SU-DHL-6 (cell line): ENCODE measurements at regions not wholly inside any gene's neighbourhood (a gene's known extent, or its start where the extent isn't known, plus 50 kb on each side); places are given as distances from the start of the nearest gene placed in this dataset.

Experiments
- H2AFZ ChIP-seq: fragments of 200-600 bp; sonication (generic); 2 replicates; pipeline ENCODE4 v1.6.1; 2014; ENCODE audit warnings: low read depth, mild to moderate bottlenecking, moderate library complexity, mixed read lengths, antibody characterized with exemption, low read length; ENCODE audit not compliant: severe bottlenecking
- H3F3A ChIP-seq: fragments of 200-600 bp; shearing (Covaris generic); 2 replicates; pipeline ENCODE4 v1.6.0; 2016; ENCODE audit warnings: antibody characterized with exemption, mild to moderate bottlenecking; ENCODE audit not compliant: insufficient read depth
- H3K27ac ChIP-seq: fragments of 200-600 bp; sonication (generic); 2 replicates; pipeline ENCODE4 v1.5.1; 2016; ENCODE audit warnings: low read depth, mild to moderate bottlenecking, low read length, moderate library complexity, mixed read lengths
- H3K27me3 ChIP-seq: fragments of 200-600 bp; sonication (generic), shearing (Covaris generic); 2 replicates; pipeline ENCODE4 v1.6.0; 2014; ENCODE audit warnings: mild to moderate bottlenecking, low read length
- H3K36me3 ChIP-seq: fragments of 200-600 bp; sonication (generic); 2 replicates; pipeline ENCODE4 v1.6.1; 2014; ENCODE audit warnings: mild to moderate bottlenecking, low read length, mixed read lengths
- H3K4me2 ChIP-seq: fragments of 300-600, 200-600 bp; shearing (Covaris generic), sonication (generic); 2 replicates; pipeline ENCODE4 v1.6.0; 2014; ENCODE audit warnings: low read length, low read depth, mild to moderate bottlenecking; ENCODE audit not compliant: poor library complexity, severe bottlenecking
- H3K4me3 ChIP-seq: fragments of 200-600 bp; sonication (generic); 2 replicates; pipeline ENCODE4 v1.5.1; 2014; ENCODE audit warnings: antibody characterized with exemption, low read length, mild to moderate bottlenecking, mixed read lengths; ENCODE audit not compliant: insufficient read depth, poor library complexity, severe bottlenecking
- H3K79me2 ChIP-seq: fragments of 200-600 bp; sonication (generic); 2 replicates; pipeline ENCODE4 v1.6.1; 2014; ENCODE audit warnings: mild to moderate bottlenecking, low read length, moderate library complexity; ENCODE audit not compliant: insufficient read depth
- H3K9ac ChIP-seq: fragments of 200-600 bp; sonication (generic); 2 replicates; pipeline ENCODE4 v1.7.0; 2014; ENCODE audit warnings: mild to moderate bottlenecking, low read length
- H3K9me2 ChIP-seq: fragments of 200-600 bp; sonication (generic); replicated peaks from 2 replicates; pipeline ENCODE4 v1.6.1; 2014; ENCODE audit warnings: low read length; ENCODE audit not compliant: insufficient read depth
- H3K9me3 ChIP-seq: fragments of 200-600 bp; sonication (generic); 2 replicates; pipeline ENCODE4 v1.6.1; 2014; ENCODE audit warnings: low read length, mixed read lengths; ENCODE audit not compliant: insufficient read depth
- H4K20me1 ChIP-seq: fragments of 200-600 bp; sonication (generic); 2 replicates; pipeline ENCODE4 v1.6.1; 2014; ENCODE audit warnings: low read depth, mild to moderate bottlenecking, antibody characterized with exemption, low read length, moderate library complexity, mixed read lengths
- CTCF ChIP-seq: fragments of 200-600 bp; sonication (generic); IDR thresholded peaks from one replicate; pipeline ENCODE4 v1.5.1; 2017; ENCODE audit warnings: antibody characterized with exemption, mild to moderate bottlenecking, low read length, moderate library complexity; ENCODE audit not compliant: insufficient read depth, poor library complexity, severe bottlenecking
- EZH2phosphoT487 ChIP-seq: fragments of 200-600 bp; sonication (generic), shearing (Covaris generic); conservative IDR thresholded peaks from 2 replicates; pipeline ENCODE4 v1.6.1; 2018; ENCODE audit warnings: mild to moderate bottlenecking, antibody characterized with exemption, low read length, moderate library complexity, mixed read lengths

GRCh38 chr14:60355768-60356167 lies 106.7 kb downstream of the PPM1A start:
- Histone ChIP-seq H3K4me2 (no peak overlapping the region), H3K27ac (no peak overlapping the region), H3F3A (no peaks in the 10 kb centered on the region), H3K36me3 (no peaks in the 10 kb centered on the region), H3K9me2 (no peaks in the 10 kb centered on the region), H3K79me2 (no peaks in the 10 kb centered on the region), H3K4me3 (no peak overlapping the region), H3K9ac (no peak overlapping the region), H4K20me1 (no peaks in the 10 kb centered on the region), H2AFZ (no peak overlapping the region), H3K9me3 (no peaks in the 10 kb centered on the region), H3K27me3 (no peaks in the 10 kb centered on the region)
- no peak for TF ChIP-seq CTCF
- TF ChIP-seq EZH2phosphoT487, result no peak

- H3K27ac ChIP-seq, result no peak overlapping the region
- no peaks in the 10 kb centered on the region for H4K20me1 ChIP-seq
- H3K9ac ChIP-seq, result no peak overlapping the region
- no peaks in the 10 kb centered on the region for H3K9me2 ChIP-seq
- H3K79me2 ChIP-seq, result no peaks in the 10 kb centered on the region
- H3K4me2 ChIP-seq, result no peak overlapping the region
- no peak overlapping the region for H3K4me3 ChIP-seq
- no peak overlapping the region for H2AFZ ChIP-seq
- no peak for TF ChIP-seq EZH2phosphoT487
- TF ChIP-seq CTCF, result no peak
- H3K9me3 ChIP-seq, result no peaks in the 10 kb centered on the region
- H3K27me3 ChIP-seq, result no peaks in the 10 kb centered on the region
- H3K36me3 ChIP-seq, result no peaks in the 10 kb centered on the region
- no peaks in the 10 kb centered on the region for H3F3A ChIP-seq
Measured at GRCh38 chr14:60356386-60356785, 107.4 kb downstream of the PPM1A start.

GRCh38 chr14:60356906-60357550 lies 108.0 kb downstream of the PPM1A start:
- no peak overlapping the region for H3K4me3 ChIP-seq

More at GRCh38 chr14:60356906-60357550, 108.0 kb downstream of the PPM1A start:
- H3K4me2 ChIP-seq, result no peak overlapping the region
- H3K79me2 ChIP-seq, result no peaks in the 10 kb centered on the region
- H3K9me3 ChIP-seq, result no peaks in the 10 kb centered on the region
- no peak for TF ChIP-seq CTCF
- no peak for TF ChIP-seq EZH2phosphoT487
- H3K9me2 ChIP-seq, result no peaks in the 10 kb centered on the region
- no peaks in the 10 kb centered on the region for H3K36me3 ChIP-seq
- H2AFZ ChIP-seq, result no peak overlapping the region
- no peaks in the 10 kb centered on the region for H3F3A ChIP-seq
- H3K27ac ChIP-seq, result no peak overlapping the region
- no peak overlapping the region for H3K9ac ChIP-seq
- no peaks in the 10 kb centered on the region for H3K27me3 ChIP-seq
- H4K20me1 ChIP-seq, result no peaks in the 10 kb centered on the region
